ENCODE measurements at regions not wholly inside any gene's neighbourhood (a gene's known extent, or its start where the extent isn't known, plus 50 kb on each side); places are given as distances from the start of the nearest gene placed in this dataset.

- TF ChIP-seq POLR2A (IDR thresholded peaks at IDR 0.05) (no peak), CTCF (IDR thresholded peaks at IDR 0.05) (no peak)
Observed at GRCh38 chr13:71350886-71351285, 516.1 kb downstream of the DACH1 start.
